ENCODE measurements at regions not wholly inside any gene's neighbourhood (a gene's known extent, or its start where the extent isn't known, plus 50 kb on each side); places are given as distances from the start of the nearest gene placed in this dataset.

- no peaks in the 10 kb centered on the region for H3K36me3 ChIP-seq
- no peak for TF ChIP-seq CTCF (IDR thresholded peaks at IDR 0.05; ENCODE audit: low read depth, low read length)
- H3K27me3 ChIP-seq (ENCODE audit: insufficient read depth, low read depth, severe bottlenecking) = no peaks in the 10 kb centered on the region
- no peak overlapping the region for H3K4me3 ChIP-seq (ENCODE audit: low read depth, low read length)
- DNase-seq = no peak
- H3K27ac ChIP-seq = no peak overlapping the region
- no peaks in the 10 kb centered on the region for H3K9me3 ChIP-seq (ENCODE audit: severe bottlenecking)
These were observed 260.6 kb upstream of the TNP1 start for GRCh38 chr2:217120429-217120828.

GRCh38 chr2:217118559-217119284 is 258.9 kb upstream of the TNP1 start:
- Histone ChIP-seq H3K27me3 (ENCODE audit: insufficient read depth, low read depth, severe bottlenecking) (no peaks in the 10 kb centered on the region), H3K36me3 (no peaks in the 10 kb centered on the region), H3K9me3 (ENCODE audit: severe bottlenecking) (no peaks in the 10 kb centered on the region), H3K4me3 (ENCODE audit: low read depth, low read length) (no peak overlapping the region), H3K27ac (no peak overlapping the region)
- TF ChIP-seq CTCF (IDR thresholded peaks at IDR 0.05; ENCODE audit: low read depth, low read length) = no peak
- DNase-seq = no peak

GRCh38 chr2:217117523-217117922 is 257.7 kb upstream of the TNP1 start:
- no peak overlapping the region for H3K4me3 ChIP-seq (ENCODE audit: low read depth, low read length)
- no peaks in the 10 kb centered on the region for H3K27me3 ChIP-seq (ENCODE audit: insufficient read depth, low read depth, severe bottlenecking)
- H3K27ac ChIP-seq = no peak overlapping the region
- H3K9me3 ChIP-seq (ENCODE audit: severe bottlenecking) = no peaks in the 10 kb centered on the region
- no peaks in the 10 kb centered on the region for H3K36me3 ChIP-seq
- TF ChIP-seq CTCF (IDR thresholded peaks at IDR 0.05; ENCODE audit: low read depth, low read length) = no peak
- no peak for DNase-seq

- no peaks in the 10 kb centered on the region for H3K9me3 ChIP-seq (ENCODE audit: severe bottlenecking)
- no peak overlapping the region for H3K27ac ChIP-seq
- no peaks in the 10 kb centered on the region for H3K36me3 ChIP-seq
- H3K27me3 ChIP-seq (ENCODE audit: insufficient read depth, low read depth, severe bottlenecking) = no peaks in the 10 kb centered on the region
- DNase-seq = no peak
- no peak overlapping the region for H3K4me3 ChIP-seq (ENCODE audit: low read depth, low read length)
- TF ChIP-seq CTCF (IDR thresholded peaks at IDR 0.05; ENCODE audit: low read depth, low read length) = no peak
These were observed 256.7 kb upstream of the TNP1 start for GRCh38 chr2:217116610-217117009.

GRCh38 chr2:217114117-217114516 is 254.3 kb upstream of the TNP1 start:
- TF ChIP-seq CTCF (IDR thresholded peaks at IDR 0.05; ENCODE audit: low read depth, low read length) = no peak
- Histone ChIP-seq H3K27ac (no peak overlapping the region), H3K9me3 (ENCODE audit: severe bottlenecking) (no peaks in the 10 kb centered on the region), H3K27me3 (ENCODE audit: insufficient read depth, low read depth, severe bottlenecking) (no peaks in the 10 kb centered on the region), H3K4me3 (ENCODE audit: low read depth, low read length) (no peak overlapping the region), H3K36me3 (no peaks in the 10 kb centered on the region)
- no peak for DNase-seq

- Histone ChIP-seq H3K27me3 (ENCODE audit: insufficient read depth, low read depth, severe bottlenecking) (no peaks in the 10 kb centered on the region), H3K27ac (no peak overlapping the region), H3K9me3 (ENCODE audit: severe bottlenecking) (no peaks in the 10 kb centered on the region), H3K4me3 (ENCODE audit: low read depth, low read length) (no peak overlapping the region), H3K36me3 (no peaks in the 10 kb centered on the region)
- no peak for TF ChIP-seq CTCF (IDR thresholded peaks at IDR 0.05; ENCODE audit: low read depth, low read length)
- no peak for DNase-seq
These were observed 253.6 kb upstream of the TNP1 start for GRCh38 chr2:217113491-217113890.

All from WERI-Rb-1 (cell line).